ENCODE measurements at regions not wholly inside any gene's neighbourhood (a gene's known extent, or its start where the extent isn't known, plus 50 kb on each side); places are given as distances from the start of the nearest gene placed in this dataset.

DNA sequence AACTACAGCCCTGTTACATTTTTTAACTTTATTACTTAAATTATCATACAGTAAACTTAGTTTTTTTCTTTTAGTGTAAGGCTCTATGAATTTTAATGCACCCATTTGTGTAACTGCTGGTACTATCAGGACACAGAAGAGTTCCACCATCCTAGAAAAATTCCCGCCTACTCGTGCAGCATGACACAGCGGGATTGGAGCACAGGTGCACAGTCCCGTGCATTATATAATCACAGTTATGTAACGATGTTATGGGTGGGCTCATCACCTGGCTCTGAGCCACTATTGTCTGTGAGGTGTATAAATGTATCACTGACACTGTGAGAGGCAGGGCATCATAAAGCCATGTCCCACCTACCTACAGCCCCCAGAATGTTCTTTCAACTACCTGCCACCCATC lies 80.7 kb downstream of the DRD1 start:
- H3K4me3 ChIP-seq (ENCODE audit: low read depth, low read length): no peak overlapping the region
- TF ChIP-seq, protein P1, sequence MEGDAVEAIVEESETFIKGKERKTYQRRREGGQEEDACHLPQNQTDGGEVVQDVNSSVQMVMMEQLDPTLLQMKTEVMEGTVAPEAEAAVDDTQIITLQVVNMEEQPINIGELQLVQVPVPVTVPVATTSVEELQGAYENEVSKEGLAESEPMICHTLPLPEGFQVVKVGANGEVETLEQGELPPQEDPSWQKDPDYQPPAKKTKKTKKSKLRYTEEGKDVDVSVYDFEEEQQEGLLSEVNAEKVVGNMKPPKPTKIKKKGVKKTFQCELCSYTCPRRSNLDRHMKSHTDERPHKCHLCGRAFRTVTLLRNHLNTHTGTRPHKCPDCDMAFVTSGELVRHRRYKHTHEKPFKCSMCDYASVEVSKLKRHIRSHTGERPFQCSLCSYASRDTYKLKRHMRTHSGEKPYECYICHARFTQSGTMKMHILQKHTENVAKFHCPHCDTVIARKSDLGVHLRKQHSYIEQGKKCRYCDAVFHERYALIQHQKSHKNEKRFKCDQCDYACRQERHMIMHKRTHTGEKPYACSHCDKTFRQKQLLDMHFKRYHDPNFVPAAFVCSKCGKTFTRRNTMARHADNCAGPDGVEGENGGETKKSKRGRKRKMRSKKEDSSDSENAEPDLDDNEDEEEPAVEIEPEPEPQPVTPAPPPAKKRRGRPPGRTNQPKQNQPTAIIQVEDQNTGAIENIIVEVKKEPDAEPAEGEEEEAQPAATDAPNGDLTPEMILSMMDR (IDR thresholded peaks at IDR 0.05; ENCODE audit: low read depth, low read length): no peak

GRCh38 chr5:175357995-175358394 lies 86.0 kb downstream of the DRD1 start:
- TF ChIP-seq, protein P1 (IDR thresholded peaks at IDR 0.05; ENCODE audit: low read depth, low read length): no peak
- H3K4me3 ChIP-seq (ENCODE audit: low read depth, low read length): no peak overlapping the region

DNA sequence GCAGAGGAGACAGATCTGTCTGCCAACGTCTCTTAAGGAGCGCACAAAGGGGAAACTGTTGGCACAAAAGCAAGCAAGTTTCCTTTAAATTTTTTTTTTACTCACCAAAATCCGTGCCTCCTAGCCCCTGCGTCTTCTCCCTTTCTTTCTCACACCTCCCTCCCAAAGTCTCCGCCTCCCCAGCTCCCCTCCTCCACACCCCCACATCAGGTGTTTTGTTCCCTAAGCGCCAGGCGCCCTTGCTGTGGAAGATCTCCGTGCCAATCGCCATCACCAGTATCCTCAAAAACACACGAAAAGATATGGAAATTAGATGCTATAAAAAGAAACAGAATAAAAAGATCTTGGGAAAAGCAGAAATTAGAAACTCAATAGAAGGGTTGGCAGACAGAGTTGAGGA lies 87.6 kb downstream of the DRD1 start:
- no peak overlapping the region for H3K4me3 ChIP-seq (ENCODE audit: low read depth, low read length)
- TF ChIP-seq, protein P1 (IDR thresholded peaks at IDR 0.05; ENCODE audit: low read depth, low read length): no peak

DNA sequence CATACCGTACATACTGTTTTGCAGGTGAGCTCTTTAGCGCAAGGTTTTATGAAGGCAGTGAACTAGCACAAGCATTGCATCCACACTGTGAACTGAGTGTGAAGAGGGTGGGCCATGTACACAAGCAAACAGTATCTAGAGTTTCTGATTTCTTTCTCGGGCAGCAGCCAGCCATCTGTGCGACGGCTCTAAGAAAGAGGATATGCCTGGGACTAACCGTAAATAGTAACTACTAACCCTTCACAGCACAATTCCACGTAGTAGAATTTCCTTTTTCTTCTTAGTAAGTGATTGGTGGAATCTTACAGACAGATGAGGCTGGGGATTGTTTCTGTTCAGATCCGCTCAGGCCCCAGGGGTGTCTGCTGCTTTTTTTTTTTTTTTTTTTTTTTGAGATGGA lies 89.0 kb downstream of the DRD1 start:
- TF ChIP-seq, protein P1 (IDR thresholded peaks at IDR 0.05; ENCODE audit: low read depth, low read length): no peak
- H3K4me3 ChIP-seq (ENCODE audit: low read depth, low read length): no peak overlapping the region

- TF ChIP-seq, protein P1 (IDR thresholded peaks at IDR 0.05; ENCODE audit: low read depth, low read length): no peak
These were observed 90.1 kb downstream of the DRD1 start for GRCh38 chr5:175353926-175354325.

DNA sequence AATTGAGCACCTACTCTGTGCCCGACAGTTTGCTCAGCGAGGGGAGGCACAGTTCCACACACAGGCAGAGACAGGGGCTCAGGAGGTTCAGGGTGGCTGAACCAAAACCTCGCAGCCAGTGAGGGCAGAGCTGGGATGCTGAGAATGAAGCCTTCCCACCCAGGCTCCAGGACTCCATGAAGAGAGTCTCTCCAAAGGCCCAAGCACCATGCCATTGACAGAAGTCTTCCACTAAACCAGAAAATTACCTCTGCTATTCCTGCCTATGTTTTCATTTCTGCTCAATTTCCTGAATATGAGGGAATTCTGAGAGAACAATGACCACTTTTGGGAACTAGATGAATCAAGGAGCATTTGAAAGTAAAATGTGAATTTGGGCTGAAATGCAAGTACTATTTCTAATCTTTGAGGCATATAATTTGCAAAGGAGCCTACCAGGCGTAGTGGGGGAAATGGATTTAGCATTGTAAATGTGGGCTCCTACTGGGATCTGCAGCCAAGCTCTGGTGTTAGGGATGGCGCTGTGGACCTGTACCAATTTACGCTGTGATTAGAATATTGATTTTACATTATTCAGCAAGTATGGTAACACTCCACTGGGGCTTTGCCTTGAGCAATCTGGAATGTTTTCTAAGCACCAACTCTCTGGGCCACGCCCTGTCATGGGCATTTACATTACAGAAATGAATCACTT lies 91.9 kb downstream of the DRD1 start:
- no peak overlapping the region for H3K4me3 ChIP-seq (ENCODE audit: low read depth, low read length)
- TF ChIP-seq, protein P1 (IDR thresholded peaks at IDR 0.05; ENCODE audit: low read depth, low read length): no peak

More at GRCh38 chr5:175353926-175354325, 90.1 kb downstream of the DRD1 start:
- H3K4me3 ChIP-seq (ENCODE audit: low read depth, low read length): no peak overlapping the region

DNA sequence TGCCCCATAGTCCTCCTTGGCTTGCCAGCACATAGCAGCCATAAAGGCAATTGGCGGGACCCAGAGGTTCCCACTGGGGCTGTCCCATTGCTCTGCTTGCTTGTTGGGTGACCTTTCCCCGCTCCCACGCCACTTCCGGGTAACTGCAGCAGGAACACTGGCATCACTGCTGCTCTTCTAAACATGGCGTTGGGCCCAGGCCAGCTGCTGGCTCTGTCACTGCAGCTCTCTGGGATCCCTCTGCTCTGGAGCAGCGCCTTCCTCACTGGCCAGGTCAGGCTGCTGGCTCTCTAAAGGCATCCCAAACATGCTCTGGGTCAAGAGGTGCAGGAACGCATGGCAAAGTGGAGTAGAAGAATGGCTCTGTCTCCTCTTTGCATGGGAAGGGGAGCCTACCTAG lies 92.9 kb downstream of the DRD1 start:
- TF ChIP-seq, protein P1 (IDR thresholded peaks at IDR 0.05; ENCODE audit: low read depth, low read length): no peak
- no peak overlapping the region for H3K4me3 ChIP-seq (ENCODE audit: low read depth, low read length)
